ENCODE measurements at regions not wholly inside any gene's neighbourhood (a gene's known extent, or its start where the extent isn't known, plus 50 kb on each side); places are given as distances from the start of the nearest gene placed in this dataset.

DNA sequence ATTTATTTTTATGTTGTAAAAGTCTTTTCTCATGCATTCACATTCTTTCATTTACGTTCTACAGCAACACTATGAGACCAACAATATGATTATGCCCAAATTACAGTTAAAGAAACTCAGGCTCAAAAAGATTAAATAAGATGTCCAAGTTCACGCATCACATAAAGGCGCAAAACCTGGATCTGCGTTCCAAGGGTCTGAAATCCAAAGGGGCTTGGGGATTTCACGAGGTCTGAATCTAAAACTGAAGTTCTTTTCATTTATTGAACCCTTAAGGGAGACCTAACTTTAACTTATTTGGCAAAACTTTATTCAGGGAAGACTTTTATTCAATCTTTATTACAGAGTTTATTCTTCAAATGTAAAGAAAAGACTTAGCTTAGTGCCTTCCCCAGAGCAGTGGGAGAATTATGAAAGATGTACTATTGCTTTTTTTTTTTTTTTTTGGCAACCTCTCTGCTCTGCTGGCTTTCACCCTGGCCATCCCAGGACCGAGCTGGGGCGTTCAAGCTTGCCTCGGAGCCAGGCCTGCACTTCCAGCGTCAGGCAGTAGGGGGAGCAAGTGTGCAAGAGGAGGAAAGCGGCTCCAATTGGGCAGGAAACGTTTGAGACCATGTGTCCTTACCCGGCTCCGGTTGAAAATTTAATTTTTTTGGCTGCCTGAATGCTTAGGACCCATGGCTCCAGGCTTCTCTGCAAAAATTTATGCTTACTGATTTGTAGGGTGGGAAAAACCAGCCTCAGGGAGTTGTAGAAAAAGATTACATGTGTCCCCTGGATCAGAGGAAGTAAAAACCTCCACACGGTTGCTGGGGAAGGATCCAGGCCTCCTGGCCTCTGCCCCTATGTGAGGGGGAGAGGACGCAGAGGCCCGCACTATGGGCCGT, 344.3 kb upstream of the KLF3 start (continued):
- TF ChIP-seq, protein P1, sequence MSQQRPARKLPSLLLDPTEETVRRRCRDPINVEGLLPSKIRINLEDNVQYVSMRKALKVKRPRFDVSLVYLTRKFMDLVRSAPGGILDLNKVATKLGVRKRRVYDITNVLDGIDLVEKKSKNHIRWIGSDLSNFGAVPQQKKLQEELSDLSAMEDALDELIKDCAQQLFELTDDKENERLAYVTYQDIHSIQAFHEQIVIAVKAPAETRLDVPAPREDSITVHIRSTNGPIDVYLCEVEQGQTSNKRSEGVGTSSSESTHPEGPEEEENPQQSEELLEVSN (IDR thresholded peaks at IDR 0.05; ENCODE audit: borderline replicate concordance in 1 of 2, extremely low read depth in 1 of 2, insufficient read depth in 1 of 2, insufficient read length in 1 of 2, low read depth in 1 of 2, low read length in 1 of 2, poor library complexity in 1 of 2, severe bottlenecking in 1 of 2): peak; percentile 25 to 61
- TF ChIP-seq SIX5 (IDR thresholded peaks at IDR 0.05; ENCODE audit: borderline replicate concordance in 1 of 2, insufficient read depth in 1 of 2, low read depth in 1 of 2, low read length in 2 of 2) (no peak), POLR3A (IDR thresholded peaks at IDR 0.05; ENCODE audit: borderline replicate concordance, extremely low read depth, insufficient read depth, insufficient read length) (no peak), ZNF444 (CRISPR knock-in tag; IDR thresholded peaks at IDR 0.05) (no peak), SMAD4 (CRISPR knock-in tag; conservative IDR thresholded peaks at IDR 0.05) (peak; percentile 55), ELF2 (CRISPR knock-in tag; IDR thresholded peaks at IDR 0.05) (no peak), ILK (tag; IDR thresholded peaks at IDR 0.05; ENCODE audit: borderline replicate concordance, low read depth) (no peak), THRAP3 (IDR thresholded peaks at IDR 0.05; ENCODE audit: borderline replicate concordance) (no peak), SMAD3 (CRISPR knock-in tag; conservative IDR thresholded peaks at IDR 0.05) (no peak), CREM (IDR thresholded peaks at IDR 0.05; ENCODE audit: low read depth) (peak; percentile 60), ZNF217 (CRISPR knock-in tag; IDR thresholded peaks at IDR 0.05) (no peak), POU5F1 (IDR thresholded peaks at IDR 0.05; ENCODE audit: borderline replicate concordance, low read depth, low read length, partially characterized antibody) (no peak), DPF2 (IDR thresholded peaks at IDR 0.05) (no peak), ELF4 (CRISPR knock-in tag; IDR thresholded peaks at IDR 0.05) (no peak), LCOR (CRISPR knock-in tag; IDR thresholded peaks at IDR 0.05) (peak; percentile 77), HNRNPUL1 (IDR thresholded peaks at IDR 0.05; ENCODE audit: low read length) (no peak), GTF2A2 (tag; IDR thresholded peaks at IDR 0.05) (no peak), KDM5B (IDR thresholded peaks at IDR 0.05; ENCODE audit: insufficient replicate concordance, low read depth, low read length) (no peak)
- TF ChIP-seq, protein P2, sequence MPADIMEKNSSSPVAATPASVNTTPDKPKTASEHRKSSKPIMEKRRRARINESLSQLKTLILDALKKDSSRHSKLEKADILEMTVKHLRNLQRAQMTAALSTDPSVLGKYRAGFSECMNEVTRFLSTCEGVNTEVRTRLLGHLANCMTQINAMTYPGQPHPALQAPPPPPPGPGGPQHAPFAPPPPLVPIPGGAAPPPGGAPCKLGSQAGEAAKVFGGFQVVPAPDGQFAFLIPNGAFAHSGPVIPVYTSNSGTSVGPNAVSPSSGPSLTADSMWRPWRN (IDR thresholded peaks at IDR 0.05; ENCODE audit: low read depth): no peak
- TF ChIP-seq, protein P3, sequence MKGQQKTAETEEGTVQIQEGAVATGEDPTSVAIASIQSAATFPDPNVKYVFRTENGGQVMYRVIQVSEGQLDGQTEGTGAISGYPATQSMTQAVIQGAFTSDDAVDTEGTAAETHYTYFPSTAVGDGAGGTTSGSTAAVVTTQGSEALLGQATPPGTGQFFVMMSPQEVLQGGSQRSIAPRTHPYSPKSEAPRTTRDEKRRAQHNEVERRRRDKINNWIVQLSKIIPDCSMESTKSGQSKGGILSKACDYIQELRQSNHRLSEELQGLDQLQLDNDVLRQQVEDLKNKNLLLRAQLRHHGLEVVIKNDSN (CRISPR knock-in tag; IDR thresholded peaks at IDR 0.05): 0 out of 2 replicates have a peak, but pooled peaks have one; percentile 9
- TF ChIP-seq, protein P4, sequence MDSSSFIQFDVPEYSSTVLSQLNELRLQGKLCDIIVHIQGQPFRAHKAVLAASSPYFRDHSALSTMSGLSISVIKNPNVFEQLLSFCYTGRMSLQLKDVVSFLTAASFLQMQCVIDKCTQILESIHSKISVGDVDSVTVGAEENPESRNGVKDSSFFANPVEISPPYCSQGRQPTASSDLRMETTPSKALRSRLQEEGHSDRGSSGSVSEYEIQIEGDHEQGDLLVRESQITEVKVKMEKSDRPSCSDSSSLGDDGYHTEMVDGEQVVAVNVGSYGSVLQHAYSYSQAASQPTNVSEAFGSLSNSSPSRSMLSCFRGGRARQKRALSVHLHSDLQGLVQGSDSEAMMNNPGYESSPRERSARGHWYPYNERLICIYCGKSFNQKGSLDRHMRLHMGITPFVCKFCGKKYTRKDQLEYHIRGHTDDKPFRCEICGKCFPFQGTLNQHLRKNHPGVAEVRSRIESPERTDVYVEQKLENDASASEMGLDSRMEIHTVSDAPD (CRISPR knock-in tag; IDR thresholded peaks at IDR 0.05): no peak
- TF ChIP-seq, protein P5, sequence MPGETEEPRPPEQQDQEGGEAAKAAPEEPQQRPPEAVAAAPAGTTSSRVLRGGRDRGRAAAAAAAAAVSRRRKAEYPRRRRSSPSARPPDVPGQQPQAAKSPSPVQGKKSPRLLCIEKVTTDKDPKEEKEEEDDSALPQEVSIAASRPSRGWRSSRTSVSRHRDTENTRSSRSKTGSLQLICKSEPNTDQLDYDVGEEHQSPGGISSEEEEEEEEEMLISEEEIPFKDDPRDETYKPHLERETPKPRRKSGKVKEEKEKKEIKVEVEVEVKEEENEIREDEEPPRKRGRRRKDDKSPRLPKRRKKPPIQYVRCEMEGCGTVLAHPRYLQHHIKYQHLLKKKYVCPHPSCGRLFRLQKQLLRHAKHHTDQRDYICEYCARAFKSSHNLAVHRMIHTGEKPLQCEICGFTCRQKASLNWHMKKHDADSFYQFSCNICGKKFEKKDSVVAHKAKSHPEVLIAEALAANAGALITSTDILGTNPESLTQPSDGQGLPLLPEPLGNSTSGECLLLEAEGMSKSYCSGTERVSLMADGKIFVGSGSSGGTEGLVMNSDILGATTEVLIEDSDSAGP (CRISPR knock-in tag; IDR thresholded peaks at IDR 0.05): no peak

Measured in K562 (cell line).